Skeletal muscle cell (primary cell): ENCODE measurements at regions not wholly inside any gene's neighbourhood (a gene's known extent, or its start where the extent isn't known, plus 50 kb on each side); places are given as distances from the start of the nearest gene placed in this dataset.
A peak's percentile ranks its signal among the peaks of the same experiment; 100 is the strongest.

ENCODE experiments used
- DNase-seq: peaks from one replicate; pipeline ENCODE4 v3.0.0-alpha.2; 2010; ENCODE audit warnings: low read depth
- H3K4me3 ChIP-seq: 2 replicates; pipeline ENCODE4 v1.5.1; 2011; ENCODE audit warnings: low read depth, mild to moderate bottlenecking, control low read depth, low read length, moderate library complexity

DNA sequence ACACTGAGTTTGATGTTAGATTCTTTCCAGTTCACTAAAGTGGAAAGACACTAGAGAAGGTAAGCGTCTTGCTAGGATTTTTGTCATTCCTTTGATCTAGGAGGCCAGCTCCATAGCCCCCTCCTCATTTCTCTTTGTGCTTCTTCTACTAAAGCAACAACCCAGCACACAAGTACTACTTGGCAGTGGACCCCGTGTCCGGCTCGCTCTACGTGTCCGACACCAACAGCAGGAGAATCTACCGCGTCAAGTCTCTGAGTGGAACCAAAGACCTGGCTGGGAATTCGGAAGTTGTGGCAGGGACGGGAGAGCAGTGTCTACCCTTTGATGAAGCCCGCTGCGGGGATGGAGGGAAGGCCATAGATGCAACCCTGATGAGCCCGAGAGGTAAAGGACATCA is 76.6 kb upstream of the WWC1 start:
- DNase-seq, result no peak
- no peak overlapping the region for H3K4me3 ChIP-seq

DNA sequence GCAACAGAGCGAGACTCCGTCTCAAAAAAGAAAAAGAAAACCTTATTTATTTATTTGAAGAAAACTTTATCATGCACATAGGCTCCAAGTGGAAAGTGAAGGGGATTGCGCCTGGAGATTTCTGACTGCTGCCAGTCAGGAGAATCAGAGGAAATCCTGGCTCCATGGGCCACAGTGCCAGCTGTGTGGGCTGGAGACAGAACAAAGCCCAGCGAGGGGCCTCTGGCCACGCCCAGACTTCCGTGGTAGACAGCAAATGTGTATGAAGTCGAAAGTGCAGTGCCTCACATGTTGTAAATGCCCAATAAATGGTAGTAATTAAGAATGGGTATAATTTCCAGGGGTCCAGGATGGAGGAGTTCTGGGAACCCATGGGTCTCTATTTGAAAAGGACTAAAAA is 75.8 kb upstream of the WWC1 start:
- H3K4me3 ChIP-seq, result no peak overlapping the region
- DNase-seq, result no peak

DNA sequence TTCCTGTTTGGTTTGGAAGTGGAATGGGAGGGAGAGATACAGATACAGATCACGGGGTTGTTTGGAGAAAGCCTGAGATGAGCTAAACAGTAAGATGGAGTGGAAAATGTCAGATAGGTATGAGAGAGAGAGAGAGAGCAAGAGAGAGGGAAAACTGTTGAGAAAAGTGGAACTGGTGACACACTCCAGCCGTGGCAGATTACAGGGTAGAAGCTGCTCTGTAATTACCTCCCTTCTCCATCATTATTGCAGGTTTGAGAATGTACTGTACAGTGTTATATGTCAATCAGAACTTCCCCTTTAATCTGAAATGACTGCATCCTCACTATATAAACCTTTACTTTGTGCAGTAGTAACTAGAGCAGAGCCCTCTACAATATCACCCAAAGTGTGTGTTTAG is 74.5 kb upstream of the WWC1 start:
- H3K4me3 ChIP-seq, result no peak overlapping the region

DNA sequence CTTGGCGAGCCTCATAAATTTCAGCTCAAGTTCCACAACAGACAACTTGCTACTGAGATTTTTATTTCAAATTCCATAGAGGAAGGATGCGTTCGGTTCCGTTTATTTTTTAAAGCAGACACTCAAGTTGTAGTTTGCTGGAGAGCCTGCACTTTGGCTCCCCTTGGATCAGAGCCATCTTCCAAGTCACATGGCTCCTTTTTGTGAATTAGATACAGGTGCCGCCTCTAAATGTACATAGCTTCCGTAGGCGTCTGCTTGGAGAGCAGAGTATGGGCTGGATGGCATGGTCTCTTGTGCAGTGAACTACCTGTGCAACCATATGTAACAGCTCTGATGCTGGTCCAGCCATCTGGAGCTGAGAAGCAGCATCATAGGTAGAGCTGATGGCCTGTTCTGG is 73.9 kb upstream of the WWC1 start:
- no peak overlapping the region for H3K4me3 ChIP-seq
- no peak for DNase-seq

More for the DNA sequence above, 74.5 kb upstream of the WWC1 start:
- DNase-seq, result no peak

DNA sequence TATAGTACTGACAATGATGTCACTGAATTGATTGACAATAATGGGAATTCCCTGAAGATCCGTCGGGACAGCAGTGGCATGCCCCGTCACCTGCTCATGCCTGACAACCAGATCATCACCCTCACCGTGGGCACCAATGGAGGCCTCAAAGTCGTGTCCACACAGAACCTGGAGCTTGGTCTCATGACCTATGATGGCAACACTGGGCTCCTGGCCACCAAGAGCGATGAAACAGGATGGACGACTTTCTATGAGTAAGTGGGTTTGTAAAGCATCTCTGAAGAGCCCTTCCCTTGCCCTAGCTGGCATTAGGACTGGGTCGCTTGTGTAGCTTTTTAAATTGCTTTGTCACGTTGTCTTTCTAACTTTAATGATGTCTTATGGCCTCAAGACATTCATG is 72.7 kb upstream of the WWC1 start:
- H3K4me3 ChIP-seq, result no peak overlapping the region
- no peak for DNase-seq

DNA sequence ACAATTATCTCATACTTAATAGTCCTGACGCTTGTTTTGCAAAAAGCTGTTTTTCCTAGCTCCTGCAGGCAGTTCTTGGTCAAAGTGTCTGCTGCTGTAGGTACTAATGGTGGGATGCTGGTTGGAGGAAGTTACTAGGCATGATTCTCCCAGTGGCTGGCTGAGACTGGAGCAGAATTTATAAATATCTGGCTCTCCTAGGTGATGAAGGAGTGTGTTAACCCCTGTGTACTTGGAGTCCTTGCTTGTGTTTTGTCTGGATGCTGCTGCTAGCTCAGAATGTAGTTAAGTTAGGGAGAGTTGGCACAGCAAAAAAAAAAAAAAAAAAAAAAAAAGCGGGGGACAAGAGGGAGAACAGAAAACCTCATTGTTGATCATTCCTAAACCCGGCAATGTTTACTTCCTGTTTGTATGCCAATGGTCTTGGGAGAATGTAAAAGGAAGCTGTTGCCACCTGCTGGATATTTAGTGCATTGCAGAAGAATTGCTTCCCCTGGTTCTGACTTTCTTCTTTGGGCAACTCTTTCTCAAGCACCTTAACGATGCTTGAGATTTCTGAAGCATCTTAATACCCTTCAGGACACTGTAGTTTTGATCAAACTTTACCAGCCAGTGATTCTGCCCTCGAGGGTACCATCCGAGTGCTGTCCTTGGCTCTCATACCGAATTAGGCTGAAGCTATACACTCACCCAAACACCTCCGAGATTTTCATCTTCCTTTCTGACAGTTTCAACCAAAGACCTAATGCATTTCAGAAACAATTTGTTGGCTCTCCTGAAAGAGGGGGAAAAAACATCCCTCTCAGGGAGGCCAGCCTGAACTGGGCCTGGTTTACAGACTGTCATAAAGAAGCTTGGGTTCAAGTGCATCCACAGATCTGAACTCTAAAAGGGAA is 71.7 kb upstream of the WWC1 start:
- H3K4me3 ChIP-seq, result peak overlapping the region; percentile 3
- DNase-seq, result peak; percentile 16

DNA sequence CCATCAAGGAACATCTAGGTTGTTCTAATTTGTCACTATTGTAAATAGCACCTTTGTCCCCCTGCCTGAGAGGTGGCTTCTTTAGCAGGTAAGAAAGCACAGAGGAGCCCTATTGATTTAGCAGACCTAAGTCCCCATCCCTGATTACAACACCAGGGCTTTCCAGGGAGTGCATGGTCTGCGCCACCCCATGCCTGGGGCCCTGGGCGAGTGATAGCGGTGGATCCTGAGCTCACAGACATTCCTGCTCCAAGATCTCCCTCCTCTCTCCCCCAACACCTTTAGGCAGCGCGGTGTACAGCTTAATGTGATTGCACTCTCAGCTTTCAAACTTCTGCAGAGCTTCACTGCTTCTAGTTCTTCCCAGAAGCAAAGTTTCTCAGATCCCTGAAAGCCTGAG is 67.4 kb upstream of the WWC1 start:
- no peak for DNase-seq
- H3K4me3 ChIP-seq, result no peak overlapping the region

DNA sequence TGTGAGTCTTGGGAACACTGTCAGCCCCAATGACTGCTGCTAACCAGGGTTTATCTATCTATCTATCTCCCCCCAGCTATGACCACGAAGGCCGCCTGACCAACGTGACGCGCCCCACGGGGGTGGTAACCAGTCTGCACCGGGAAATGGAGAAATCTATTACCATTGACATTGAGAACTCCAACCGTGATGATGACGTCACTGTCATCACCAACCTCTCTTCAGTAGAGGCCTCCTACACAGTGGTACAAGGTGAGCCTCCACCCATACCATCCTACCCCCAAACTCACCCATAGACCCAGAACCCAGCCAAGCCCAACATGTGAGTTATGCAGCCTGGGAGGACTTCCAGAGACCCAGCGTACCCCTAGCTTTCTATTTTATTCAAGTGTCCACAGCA is 65.4 kb upstream of the WWC1 start:
- no peak for DNase-seq
- H3K4me3 ChIP-seq, result no peak overlapping the region

DNA sequence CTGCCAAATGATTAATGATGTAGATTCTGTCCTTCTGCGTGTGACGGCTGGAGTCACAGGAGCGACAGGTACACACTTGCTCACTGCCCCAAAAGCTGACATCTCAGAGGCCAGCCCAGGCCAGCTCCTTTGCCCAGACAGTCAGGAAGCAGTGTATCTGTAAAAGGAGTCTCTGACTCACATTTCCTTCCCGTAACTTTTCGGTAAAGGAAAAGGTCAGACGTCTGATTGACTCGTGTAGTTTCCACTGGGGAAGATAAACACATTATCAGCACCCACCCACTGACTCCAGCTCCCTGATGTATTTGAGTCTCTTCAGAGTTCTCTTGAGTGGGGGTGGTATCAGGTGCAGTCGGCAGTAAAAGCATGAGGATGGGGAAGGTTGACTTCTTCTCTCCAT is 64.4 kb upstream of the WWC1 start:
- no peak overlapping the region for H3K4me3 ChIP-seq
- no peak for DNase-seq

DNA sequence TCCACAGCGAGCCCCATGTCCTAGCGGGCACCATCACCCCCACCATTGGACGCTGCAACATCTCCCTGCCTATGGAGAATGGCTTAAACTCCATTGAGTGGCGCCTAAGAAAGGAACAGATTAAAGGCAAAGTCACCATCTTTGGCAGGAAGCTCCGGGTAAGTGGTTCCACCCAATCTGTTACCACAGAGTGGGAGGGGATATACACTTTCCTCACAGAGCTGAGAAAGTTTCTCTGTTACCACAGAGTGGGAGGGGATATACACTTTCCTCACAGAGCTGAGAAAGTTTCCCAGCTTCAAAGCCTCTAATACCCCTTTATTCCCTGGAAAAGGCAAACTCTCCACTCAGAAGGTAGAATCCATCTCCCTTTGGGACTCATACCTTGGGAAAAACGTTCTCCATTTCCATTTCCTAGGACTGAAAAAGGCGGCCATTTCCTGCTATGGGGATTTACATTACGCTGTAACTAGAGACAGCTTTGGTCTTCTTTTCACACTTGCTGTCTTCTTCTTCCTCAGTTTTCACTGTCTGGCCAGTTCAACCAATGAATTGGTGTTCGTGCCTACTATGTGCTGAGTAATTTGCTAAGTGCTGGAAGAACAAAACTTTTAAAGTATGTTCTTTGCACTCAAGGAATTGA is 63.4 kb upstream of the WWC1 start:
- peak; percentile 18 for DNase-seq
- H3K4me3 ChIP-seq, result no peak overlapping the region

DNA sequence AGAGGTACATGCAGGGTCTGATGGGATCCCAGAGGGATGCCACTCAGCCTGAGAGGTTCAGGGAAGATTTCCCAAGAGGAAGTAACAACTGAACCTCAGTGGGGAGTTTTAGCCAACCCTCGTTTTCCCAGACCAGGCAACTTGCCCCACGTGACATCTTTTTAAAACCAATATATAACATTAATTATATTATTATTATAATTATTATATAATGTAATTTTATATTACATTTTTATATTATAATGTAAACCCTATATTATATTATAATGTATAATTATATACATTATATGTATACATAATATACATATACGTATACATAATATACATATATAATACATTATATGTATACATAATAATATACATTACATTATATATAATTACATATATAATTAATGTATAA is 62.8 kb upstream of the WWC1 start:
- DNase-seq, result no peak
- H3K4me3 ChIP-seq, result no peak overlapping the region

DNA sequence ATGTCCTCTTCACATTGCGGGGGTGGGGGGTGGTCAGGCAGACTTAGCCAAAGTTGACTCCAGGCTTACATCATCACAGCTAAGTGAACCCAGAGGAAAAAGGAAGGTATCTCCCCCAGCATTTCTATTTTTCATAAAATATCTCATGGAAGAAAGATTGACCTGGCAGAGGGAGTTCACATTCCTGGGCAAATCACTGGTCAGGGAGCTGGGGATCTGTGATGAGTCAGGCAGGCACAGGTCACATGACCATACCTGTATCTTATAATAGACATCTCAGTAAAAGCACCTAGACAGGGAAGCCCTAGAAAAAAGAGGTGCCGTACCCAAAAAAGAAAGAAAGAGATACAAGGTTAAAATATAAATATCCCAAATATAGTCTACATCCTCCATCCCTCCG is 57.3 kb upstream of the WWC1 start:
- DNase-seq, result no peak
- no peak overlapping the region for H3K4me3 ChIP-seq

DNA sequence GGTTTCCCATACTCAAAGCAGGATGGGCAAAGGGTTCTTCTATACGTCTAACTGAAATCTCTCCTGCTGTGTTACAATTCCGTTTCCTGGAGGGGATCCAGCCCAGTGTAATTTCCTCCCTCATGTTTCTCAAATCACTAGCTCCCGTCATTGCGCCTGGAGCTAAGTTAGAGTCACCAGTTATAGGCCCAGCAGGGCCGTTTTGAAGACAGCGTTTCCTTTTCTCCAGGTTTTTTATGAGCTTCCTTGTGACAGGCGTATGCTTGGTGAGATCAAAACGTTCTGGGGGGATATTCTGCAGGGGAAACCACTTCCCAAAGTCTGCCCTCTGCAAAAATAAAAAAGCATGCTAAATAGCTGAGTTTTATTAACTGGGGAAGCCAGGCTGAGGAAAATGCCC is 53.0 kb upstream of the WWC1 start:
- no peak for DNase-seq
- no peak overlapping the region for H3K4me3 ChIP-seq

DNA sequence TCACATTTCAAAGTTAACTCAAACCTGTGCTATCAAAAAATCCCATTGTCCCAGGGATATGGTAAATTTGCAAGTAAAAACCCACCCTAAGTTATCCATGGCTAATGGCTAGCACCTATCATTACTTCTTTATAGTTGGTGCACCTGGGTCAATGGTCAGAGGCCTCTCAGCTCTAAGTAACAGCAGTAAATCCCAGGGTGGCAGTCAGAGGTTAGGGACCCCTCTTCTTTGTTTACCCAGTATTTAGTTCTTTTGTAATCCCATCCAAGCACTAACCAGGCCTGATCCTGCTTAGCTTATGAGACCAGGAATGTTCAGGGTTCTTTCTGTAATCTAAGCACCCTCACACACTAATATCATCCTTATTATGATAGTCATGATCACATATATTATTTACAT is 52.1 kb upstream of the WWC1 start:
- DNase-seq, result no peak
- H3K4me3 ChIP-seq, result no peak overlapping the region
